GM12864 (cell line): ENCODE measurements at regions not wholly inside any gene's neighbourhood (a gene's known extent, or its start where the extent isn't known, plus 50 kb on each side); places are given as distances from the start of the nearest gene placed in this dataset.

Source experiments
- DNase-seq: peaks from one replicate; pipeline ENCODE4 v3.0.0-alpha.2; 2011; ENCODE audit warnings: low read depth
- H3K4me3 ChIP-seq: 2 replicates; pipeline ENCODE4 v1.5.1; 2011; ENCODE audit warnings: mild to moderate bottlenecking, low read depth, low read length, control low read depth
- CTCF ChIP-seq: IDR thresholded peaks from 2 replicates; pipeline ENCODE4 v1.5.1; 2011; ENCODE audit warnings: low read depth, mild to moderate bottlenecking, moderate library complexity, low read length, control low read depth, inconsistent platforms; ENCODE audit errors: missing control alignments

GRCh38 chr1:34696981-34697380, 57.9 kb upstream of the GJB5 start:
- no peak overlapping the region for H3K4me3 ChIP-seq
- DNase-seq: no peak
- TF ChIP-seq CTCF: no peak

- TF ChIP-seq CTCF: no peak
- no peak for DNase-seq
- H3K4me3 ChIP-seq: no peak overlapping the region
Measured at GRCh38 chr1:34697818-34698217, 57.0 kb upstream of the GJB5 start.

- no peak for DNase-seq
- H3K4me3 ChIP-seq: no peak overlapping the region
- TF ChIP-seq CTCF: no peak
Measured at GRCh38 chr1:34701326-34702060, 53.4 kb upstream of the GJB5 start.
